Tibial nerve (tissue), 4 donors: ENCODE measurements at regions not wholly inside any gene's neighbourhood (a gene's known extent, or its start where the extent isn't known, plus 50 kb on each side); places are given as distances from the start of the nearest gene placed in this dataset.

Experiments
- EP300 ChIP-seq, 2 donors: sonication (generic); formaldehyde crosslinking; IDR thresholded peaks; one replicate each; pipeline ENCODE4 v1.6.1; 2017; ENCODE audit warnings: antibody characterized with exemption in 2 of 2, mild to moderate bottlenecking in 1 of 2
- POLR2A ChIP-seq, 2 donors: fragments of 450-650 bp; IDR thresholded peaks; one replicate each; pipeline ENCODE4 v1.6.1; 2017; ENCODE audit warnings: antibody characterized with exemption in 2 of 2, mild to moderate bottlenecking in 2 of 2, moderate library complexity in 2 of 2
- TF ChIP-seq, protein P1 (sequence below), 5 experiments: fragments of 200-600 bp in 3 of 5; fragments of 450-650 bp in 2 of 5; sonication (generic) in 3 of 5; IDR thresholded peaks; one replicate each; pipeline ENCODE4 v1.5.1; 2016 to 2019; ENCODE audit warnings: antibody characterized with exemption in 5 of 5, mild to moderate bottlenecking in 3 of 5, moderate library complexity in 2 of 5

GRCh38 chr2:64225491-64225890 lies 81.3 kb upstream of the PELI1 start:
- TF ChIP-seq, protein P1, sequence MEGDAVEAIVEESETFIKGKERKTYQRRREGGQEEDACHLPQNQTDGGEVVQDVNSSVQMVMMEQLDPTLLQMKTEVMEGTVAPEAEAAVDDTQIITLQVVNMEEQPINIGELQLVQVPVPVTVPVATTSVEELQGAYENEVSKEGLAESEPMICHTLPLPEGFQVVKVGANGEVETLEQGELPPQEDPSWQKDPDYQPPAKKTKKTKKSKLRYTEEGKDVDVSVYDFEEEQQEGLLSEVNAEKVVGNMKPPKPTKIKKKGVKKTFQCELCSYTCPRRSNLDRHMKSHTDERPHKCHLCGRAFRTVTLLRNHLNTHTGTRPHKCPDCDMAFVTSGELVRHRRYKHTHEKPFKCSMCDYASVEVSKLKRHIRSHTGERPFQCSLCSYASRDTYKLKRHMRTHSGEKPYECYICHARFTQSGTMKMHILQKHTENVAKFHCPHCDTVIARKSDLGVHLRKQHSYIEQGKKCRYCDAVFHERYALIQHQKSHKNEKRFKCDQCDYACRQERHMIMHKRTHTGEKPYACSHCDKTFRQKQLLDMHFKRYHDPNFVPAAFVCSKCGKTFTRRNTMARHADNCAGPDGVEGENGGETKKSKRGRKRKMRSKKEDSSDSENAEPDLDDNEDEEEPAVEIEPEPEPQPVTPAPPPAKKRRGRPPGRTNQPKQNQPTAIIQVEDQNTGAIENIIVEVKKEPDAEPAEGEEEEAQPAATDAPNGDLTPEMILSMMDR (IDR thresholded peaks at IDR 0.05), result no peak
- no peak for TF ChIP-seq POLR2A (IDR thresholded peaks at IDR 0.05)
- TF ChIP-seq EP300 (IDR thresholded peaks at IDR 0.05), result no peak
